Globus pallidus (tissue), 1 donor: ENCODE measurements at regions not wholly inside any gene's neighbourhood (a gene's known extent, or its start where the extent isn't known, plus 50 kb on each side); places are given as distances from the start of the nearest gene placed in this dataset.
"Not testable (repeated sequence)": the region's sequence is repeated elsewhere in the genome, so short reads cannot be mapped to it uniquely, and the experiment has no call there.

Experiments used
- DNase-seq: peaks from one replicate; pipeline ENCODE4 v3.0.0-alpha.2; 2015; ENCODE audit warnings: low spot score

GRCh38 chr5:112573441-112573840 lies 154.4 kb upstream of the EPB41L4A start:
- no peak for DNase-seq

GRCh38 chr5:112574536-112574935 lies 155.5 kb upstream of the EPB41L4A start:
- no peak for DNase-seq

- DNase-seq = peak; percentile 57
Observed at GRCh38 chr5:112576298-112576925, 157.3 kb upstream of the EPB41L4A start.

- DNase-seq = no peak
Observed at GRCh38 chr5:112579599-112580170, 158.0 kb upstream of the APC start.

GRCh38 chr5:112581811-112582320 lies 155.8 kb upstream of the APC start:
- DNase-seq = no peak

GRCh38 chr5:112583166-112583565 lies 154.5 kb upstream of the APC start:
- no peak for DNase-seq

DNA sequence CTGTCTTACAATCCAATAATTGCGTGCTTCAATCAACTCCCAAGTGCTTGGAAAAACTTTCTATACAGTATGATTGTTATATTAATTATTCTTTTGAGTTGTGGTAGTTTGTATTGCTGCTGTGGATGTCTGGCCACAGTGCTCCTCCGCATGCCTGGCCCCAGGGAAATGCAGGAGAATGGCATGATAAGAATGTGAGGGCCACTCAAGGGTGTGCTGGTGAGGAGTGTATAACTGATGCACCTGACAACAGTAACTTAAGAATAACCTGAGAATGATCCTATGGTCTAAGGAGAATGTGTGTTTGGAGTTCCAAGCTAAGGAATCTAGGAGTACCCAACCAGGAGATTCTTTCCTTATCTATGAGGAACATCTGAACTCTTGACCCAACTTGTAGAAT lies 152.9 kb upstream of the APC start:
- no peak for DNase-seq

DNA sequence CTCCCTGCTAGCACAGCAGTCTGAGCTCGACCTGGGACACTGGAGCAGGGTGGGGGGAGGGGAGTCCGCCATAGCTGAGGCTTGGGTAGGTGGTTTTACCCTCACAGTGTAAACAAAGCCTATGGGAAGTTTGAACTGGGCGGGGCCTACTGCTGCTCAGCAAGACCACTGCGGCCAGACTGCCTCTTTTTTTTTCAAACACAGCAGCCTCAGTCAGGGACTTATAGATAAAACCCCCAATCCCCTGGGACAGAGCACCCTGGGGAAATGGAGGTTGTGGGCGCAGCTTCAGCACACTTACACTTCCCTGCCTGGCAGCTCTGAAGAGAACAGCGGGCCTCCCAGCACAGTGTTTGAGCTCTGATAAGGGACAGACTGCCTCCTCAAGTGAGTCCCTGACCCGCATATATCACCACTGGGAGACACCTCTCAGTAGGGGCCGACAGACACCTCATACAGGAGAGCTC lies 151.1 kb upstream of the APC start:
- no peak for DNase-seq

DNA sequence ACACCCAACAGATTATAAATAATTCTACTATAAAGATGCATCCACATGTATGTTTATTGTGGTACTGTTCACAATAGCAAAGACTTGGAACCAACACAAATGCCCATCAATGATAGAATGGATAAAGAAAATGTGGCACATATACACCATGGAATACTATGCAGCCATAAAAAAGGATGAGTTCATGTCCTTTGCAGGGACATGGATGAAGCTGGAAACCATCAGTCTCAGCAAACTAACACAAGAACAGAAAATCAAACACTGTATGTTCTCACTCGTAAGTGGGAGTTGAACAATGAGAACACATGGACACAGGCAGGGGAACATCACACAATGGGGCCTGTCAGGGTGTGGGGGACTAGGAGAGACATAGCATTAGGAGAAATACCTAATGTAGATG lies 146.8 kb upstream of the APC start:
- DNase-seq = not testable (repeated sequence)

DNA sequence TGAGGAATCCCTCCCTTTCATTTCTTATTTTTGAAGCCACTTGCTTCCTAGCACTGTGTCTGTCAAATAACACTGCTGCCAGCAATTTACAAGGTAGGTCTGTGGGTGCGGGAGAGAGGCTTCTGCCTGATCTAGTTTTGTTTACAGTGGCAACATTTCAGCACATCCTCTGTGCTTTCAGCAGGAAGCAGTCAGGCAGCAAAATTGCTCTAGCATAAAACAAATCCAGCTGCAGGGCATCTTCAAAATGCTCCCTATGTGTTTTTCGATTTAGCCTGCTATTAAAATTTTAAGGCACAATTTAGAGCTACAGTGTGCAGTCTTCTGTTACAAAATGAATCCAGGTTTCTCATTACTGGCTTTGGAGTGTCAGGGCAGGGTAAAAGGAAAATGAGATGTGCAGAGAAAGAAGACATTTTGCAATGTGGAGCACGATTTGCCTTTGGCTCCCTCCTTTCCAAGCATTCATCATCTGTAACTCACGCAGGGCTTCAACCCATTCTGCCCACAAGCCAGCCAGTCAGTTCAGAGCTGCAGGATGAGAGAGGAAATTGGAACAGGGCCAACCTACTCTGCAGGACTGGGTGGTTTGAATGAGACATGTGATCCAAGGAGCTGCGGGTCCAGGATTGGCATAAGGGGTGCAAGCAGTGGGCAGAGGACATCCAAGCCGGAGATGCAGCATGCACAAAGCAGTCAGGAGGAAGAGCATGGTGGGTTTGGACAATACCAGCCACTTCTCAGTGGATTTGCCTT lies 143.4 kb upstream of the APC start:
- peak; percentile 67 for DNase-seq

- no peak for DNase-seq
Observed at GRCh38 chr5:112594941-112595340, 142.7 kb upstream of the APC start.

DNA sequence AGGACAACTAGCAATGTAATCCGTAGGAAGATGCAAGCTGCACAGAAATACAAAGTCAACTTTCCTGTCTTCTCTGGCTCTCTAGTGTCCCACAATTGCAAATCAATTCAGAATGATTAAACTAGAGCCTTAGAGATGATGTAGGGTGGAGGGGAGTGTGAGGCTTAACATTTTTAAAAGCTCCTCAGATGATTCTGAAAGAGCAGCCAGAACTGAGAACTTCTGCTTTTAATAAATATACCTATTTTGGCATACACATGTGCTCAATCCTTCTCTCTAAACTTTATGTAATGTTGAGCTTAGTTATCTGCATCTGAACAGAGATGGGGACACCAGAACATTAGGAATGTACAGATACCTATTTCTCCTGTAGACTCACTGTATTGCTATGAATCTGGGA lies 139.9 kb upstream of the APC start:
- DNase-seq = no peak

GRCh38 chr5:112600510-112600909 lies 137.2 kb upstream of the APC start:
- not testable (repeated sequence) for DNase-seq

DNA sequence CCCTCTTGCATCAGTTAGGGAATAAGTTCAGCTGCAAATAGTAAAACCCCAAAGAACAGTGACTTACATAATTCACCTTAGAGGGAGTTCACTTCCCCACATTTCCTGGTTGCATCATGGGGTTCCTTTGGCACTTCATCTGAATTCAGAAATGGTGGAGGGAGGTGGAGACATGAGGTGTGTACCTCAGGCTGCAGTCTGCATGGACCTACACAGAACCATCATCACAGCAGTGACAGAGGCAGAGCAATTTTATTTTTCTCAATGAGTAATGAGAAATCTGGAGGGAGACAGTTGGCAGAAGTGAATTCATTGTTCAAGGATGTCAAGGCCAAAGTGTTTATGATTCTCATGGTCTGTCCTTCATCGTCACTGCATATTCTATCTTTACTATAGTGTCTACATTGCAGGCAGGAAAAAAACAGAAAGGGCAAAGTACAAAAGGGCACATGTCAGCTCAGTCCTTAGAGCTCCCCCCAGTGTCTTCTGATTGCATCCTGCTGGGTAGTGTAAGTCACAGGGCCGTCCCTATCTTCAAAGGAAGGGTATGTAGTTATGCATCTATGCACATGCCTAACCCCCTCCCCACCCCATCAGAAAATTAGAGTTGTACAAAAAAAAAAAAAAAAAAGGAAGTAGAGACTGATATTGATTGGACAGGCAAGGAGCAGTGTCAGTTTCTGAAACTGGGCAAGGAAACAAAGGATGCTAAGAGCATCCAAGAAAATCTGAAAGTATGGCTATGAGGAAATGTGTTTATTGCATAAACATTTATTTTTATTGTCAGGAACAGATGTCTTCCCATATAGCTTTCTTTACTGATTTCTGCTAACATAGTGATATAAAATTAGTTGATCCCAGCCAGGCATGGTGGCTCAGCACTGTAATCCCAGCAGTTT lies 132.7 kb upstream of the APC start:
- peak; percentile 55 for DNase-seq

DNA sequence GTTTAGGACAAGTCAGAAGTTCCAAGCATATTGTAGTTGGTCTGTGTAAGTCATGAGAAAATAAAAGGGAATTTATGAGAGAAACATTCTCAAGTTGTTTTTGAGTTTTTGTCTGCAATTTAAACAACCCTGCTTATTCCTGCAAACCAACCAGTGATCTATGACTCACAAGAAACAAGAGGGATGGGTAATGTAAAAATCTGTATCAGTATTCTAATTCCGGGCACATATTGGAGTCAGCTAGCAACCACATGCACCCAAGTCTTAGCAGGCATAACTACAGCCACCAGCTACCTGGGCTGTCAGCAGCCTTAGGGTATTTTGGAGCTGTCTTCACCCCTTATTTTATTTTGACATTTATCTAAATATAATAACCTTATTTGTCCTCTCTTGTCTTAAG lies 128.7 kb upstream of the APC start:
- DNase-seq = no peak

DNA sequence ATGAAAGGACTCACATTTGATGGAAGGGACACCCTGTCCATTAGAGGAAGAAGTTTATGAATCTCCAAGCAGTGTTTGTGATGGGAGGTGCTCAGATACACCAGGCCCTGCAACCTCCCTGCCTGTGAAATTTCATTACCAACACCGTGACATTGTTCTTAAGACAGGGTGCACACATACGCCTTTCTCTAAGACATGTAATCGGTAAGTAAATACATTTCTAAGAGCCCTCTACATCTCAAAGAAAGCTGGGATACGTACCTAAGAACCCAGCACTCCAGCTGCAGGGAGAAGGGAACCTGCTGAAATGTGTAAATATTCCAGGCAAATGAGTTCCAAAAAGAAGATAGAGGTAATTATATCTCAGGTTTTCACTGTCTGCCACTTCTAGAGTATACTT lies 125.0 kb upstream of the APC start:
- no peak for DNase-seq

GRCh38 chr5:112614285-112614684 lies 123.4 kb upstream of the APC start:
- DNase-seq = no peak

- no peak for DNase-seq
Observed at GRCh38 chr5:112614986-112615385, 122.7 kb upstream of the APC start.

GRCh38 chr5:112616812-112617547 lies 120.7 kb upstream of the APC start:
- no peak for DNase-seq

DNA sequence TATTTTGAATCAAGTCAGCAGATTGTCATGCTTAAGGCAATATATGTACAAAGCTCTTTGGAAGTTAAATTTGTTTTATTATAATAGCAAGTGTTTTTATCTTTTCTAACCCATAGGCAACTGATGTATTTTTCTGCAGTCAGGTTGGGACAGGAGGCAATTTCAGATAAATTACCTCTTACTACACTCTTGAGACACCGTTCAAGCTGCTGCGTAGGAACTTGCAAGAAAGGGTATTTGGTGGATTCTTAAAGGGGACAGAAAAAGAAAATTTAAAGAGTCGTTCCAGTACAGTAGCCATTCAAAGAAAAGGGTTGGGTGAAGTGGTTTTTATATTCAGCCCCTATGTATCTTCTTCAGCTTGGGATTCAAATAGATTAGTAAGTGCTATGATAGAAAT lies 112.4 kb upstream of the APC start:
- DNase-seq = no peak

GRCh38 chr5:112625689-112626438 lies 111.8 kb upstream of the APC start:
- no peak for DNase-seq
